H1 (cell line): ENCODE measurements at regions not wholly inside any gene's neighbourhood (a gene's known extent, or its start where the extent isn't known, plus 50 kb on each side); places are given as distances from the start of the nearest gene placed in this dataset.

ENCODE experiments used
- PHF8 ChIP-seq: fragments of 200-600 bp; sonication (generic); conservative IDR thresholded peaks from 2 replicates; pipeline ENCODE4 v1.7.1; 2012; ENCODE audit warnings: low read depth, mild to moderate bottlenecking, inconsistent platforms, low read length, moderate library complexity

DNA sequence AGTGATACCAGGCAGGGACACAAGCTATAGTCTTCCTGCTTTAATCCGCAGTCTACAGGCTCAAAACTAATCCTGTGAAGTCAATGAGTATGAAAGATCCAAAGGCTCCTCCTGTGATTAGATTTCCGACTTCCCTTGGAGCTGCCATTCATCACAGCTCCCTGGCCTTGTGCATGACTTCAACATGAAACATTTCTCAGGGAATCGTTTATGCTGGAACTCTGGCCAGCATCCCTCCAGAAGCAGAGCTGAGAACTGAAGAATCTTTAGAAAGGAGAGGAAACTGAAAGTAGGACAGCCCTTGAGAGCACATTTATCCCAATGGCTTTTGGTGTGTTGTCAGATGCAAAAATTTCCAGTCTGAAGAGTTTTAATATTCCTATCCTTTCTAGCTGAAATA lies 84.3 kb upstream of the SESTD1 start (continued):
- TF ChIP-seq PHF8, result no peak
